ENCODE measurements at regions not wholly inside any gene's neighbourhood (a gene's known extent, or its start where the extent isn't known, plus 50 kb on each side); places are given as distances from the start of the nearest gene placed in this dataset.

DNA sequence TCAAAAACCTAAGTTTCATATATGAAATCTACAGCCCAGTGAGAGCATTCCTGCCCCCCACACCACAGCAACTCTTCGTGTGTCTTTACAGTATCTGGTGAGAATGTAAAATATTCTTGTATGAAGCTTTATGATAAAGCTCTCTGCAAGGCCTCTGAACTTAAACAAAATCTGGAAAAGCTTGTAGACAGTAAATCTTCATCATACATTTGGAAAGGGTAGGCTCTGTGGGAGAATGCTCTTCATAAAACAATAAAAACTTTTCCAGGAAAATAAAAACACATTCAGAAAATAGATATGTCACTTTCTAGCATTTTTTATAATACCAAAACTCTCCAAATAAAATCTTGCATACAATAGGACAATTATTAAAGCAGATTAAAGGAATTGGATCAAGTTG is 1009.5 kb downstream of the NAALADL2 start:
- Mint-ChIP-seq H3K27me3 (ENCODE audit: unreplicated experiment) (no peaks in the 10 kb centered on the region), H3K4me1 (ENCODE audit: low read depth, unreplicated experiment) (no peaks in the 10 kb centered on the region), H3K27ac (ENCODE audit: unreplicated experiment) (no peak overlapping the region), H3K36me3 (ENCODE audit: unreplicated experiment) (peaks cover 4% of the 10 kb centered on the region), H3K9me3 (ENCODE audit: unreplicated experiment) (peaks cover 2% of the 10 kb centered on the region), H3K4me3 (ENCODE audit: unreplicated experiment) (no peak overlapping the region)
- DNase-seq, result no peak
- TF ChIP-seq, protein P1, sequence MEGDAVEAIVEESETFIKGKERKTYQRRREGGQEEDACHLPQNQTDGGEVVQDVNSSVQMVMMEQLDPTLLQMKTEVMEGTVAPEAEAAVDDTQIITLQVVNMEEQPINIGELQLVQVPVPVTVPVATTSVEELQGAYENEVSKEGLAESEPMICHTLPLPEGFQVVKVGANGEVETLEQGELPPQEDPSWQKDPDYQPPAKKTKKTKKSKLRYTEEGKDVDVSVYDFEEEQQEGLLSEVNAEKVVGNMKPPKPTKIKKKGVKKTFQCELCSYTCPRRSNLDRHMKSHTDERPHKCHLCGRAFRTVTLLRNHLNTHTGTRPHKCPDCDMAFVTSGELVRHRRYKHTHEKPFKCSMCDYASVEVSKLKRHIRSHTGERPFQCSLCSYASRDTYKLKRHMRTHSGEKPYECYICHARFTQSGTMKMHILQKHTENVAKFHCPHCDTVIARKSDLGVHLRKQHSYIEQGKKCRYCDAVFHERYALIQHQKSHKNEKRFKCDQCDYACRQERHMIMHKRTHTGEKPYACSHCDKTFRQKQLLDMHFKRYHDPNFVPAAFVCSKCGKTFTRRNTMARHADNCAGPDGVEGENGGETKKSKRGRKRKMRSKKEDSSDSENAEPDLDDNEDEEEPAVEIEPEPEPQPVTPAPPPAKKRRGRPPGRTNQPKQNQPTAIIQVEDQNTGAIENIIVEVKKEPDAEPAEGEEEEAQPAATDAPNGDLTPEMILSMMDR (IDR thresholded peaks at IDR 0.05; ENCODE audit: partially characterized antibody, unreplicated experiment), result no peak

DNA sequence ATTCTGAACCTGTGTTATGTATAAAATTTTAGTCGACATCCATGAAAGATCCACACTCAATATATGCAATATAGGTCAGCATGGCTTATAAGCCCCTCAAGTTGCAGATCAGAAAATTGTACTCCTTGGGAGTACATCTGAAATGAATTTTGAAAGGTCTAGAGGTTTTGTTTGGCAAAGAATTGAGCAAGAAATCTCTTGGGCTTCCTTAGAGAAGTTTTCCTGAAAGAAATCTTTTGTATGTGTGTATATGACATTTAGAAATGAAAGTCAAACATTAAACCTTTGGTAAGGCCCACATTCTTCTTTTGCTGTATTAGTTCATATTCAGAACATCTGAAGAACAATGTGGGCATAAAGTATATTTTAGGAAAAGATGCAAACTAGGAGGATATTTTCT is 1006.6 kb downstream of the NAALADL2 start:
- no peak for DNase-seq
- Mint-ChIP-seq H3K36me3 (ENCODE audit: unreplicated experiment) (no peaks in the 10 kb centered on the region), H3K4me3 (ENCODE audit: unreplicated experiment) (no peak overlapping the region), H3K27ac (ENCODE audit: unreplicated experiment) (no peak overlapping the region), H3K4me1 (ENCODE audit: low read depth, unreplicated experiment) (no peaks in the 10 kb centered on the region), H3K27me3 (ENCODE audit: unreplicated experiment) (no peaks in the 10 kb centered on the region), H3K9me3 (ENCODE audit: unreplicated experiment) (no peaks in the 10 kb centered on the region)
- TF ChIP-seq, protein P1 (IDR thresholded peaks at IDR 0.05; ENCODE audit: partially characterized antibody, unreplicated experiment), result no peak

DNA sequence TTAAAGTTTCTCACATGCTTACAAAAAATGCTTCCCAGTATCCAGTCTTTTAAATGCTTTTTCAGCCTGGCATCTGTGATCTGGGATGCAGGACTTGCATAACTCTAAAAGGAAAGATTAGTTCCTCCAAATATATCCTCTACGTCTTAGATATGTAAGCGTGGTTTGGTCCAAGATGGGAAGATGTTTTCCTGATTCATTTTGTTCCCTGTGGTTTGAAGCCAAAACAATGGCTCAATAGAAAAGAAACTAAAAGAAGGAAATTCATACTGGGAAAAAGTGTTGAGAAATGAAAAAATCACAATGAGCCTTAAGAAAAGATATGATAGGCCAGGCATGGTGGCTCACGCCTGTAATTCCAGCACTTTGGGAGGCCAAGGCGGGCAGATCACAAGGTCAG is 1002.8 kb downstream of the NAALADL2 start:
- Mint-ChIP-seq H3K27me3 (ENCODE audit: unreplicated experiment) (no peaks in the 10 kb centered on the region), H3K9me3 (ENCODE audit: unreplicated experiment) (no peaks in the 10 kb centered on the region), H3K27ac (ENCODE audit: unreplicated experiment) (no peak overlapping the region), H3K36me3 (ENCODE audit: unreplicated experiment) (no peaks in the 10 kb centered on the region), H3K4me3 (ENCODE audit: unreplicated experiment) (no peak overlapping the region), H3K4me1 (ENCODE audit: low read depth, unreplicated experiment) (no peaks in the 10 kb centered on the region)
- no peak for DNase-seq
- TF ChIP-seq, protein P1 (IDR thresholded peaks at IDR 0.05; ENCODE audit: partially characterized antibody, unreplicated experiment), result no peak

Small RNAs in the stretch of these regions (microRNA-seq; reads per million reads assigned to microRNA genes)
- 10.3 reads per million, percentile 50 among the genes with 10 or more reads in this experiment for gene MIR7977 (ENCODE audit: unreplicated experiment)

All from glutamatergic neuron (in vitro differentiated cells).